Peyer's patch (tissue), 4 donors: ENCODE measurements at regions not wholly inside any gene's neighbourhood (a gene's known extent, or its start where the extent isn't known, plus 50 kb on each side); places are given as distances from the start of the nearest gene placed in this dataset.

Source experiments
- DNase-seq, 3 donors: peaks; one replicate each; pipeline ENCODE4 v3.0.0-alpha.2; 2017 to 2019
- H3K27ac ChIP-seq, 4 donors: fragments of 200-600 bp; sonication (generic); one replicate each; pipeline ENCODE4 v1.5.1; 2016 to 2019
- H3K27me3 ChIP-seq, 2 donors: fragments of 200-600 bp; sonication (generic); one replicate each; pipeline ENCODE4 v1.5.1; 2019
- H3K36me3 ChIP-seq, 3 donors: fragments of 200-600 bp; sonication (generic); one replicate each; pipeline ENCODE4 v1.5.1; 2016 to 2019
- H3K4me1 ChIP-seq, 4 donors: fragments of 200-600 bp; sonication (generic); one replicate each; pipeline ENCODE4 v1.5.1; 2016 to 2019
- H3K4me3 ChIP-seq, 4 donors: fragments of 200-600 bp; sonication (generic); 1 replicate in 3 of 4; 2 replicates in 1 of 4; pipeline ENCODE4 v1.5.1; 2016 to 2019; ENCODE audit warnings: mild to moderate bottlenecking in 1 of 4
- H3K9me3 ChIP-seq, 4 donors: fragments of 200-600 bp; sonication (generic); one replicate each; pipeline ENCODE4 v1.5.1; 2016 to 2019; ENCODE audit warnings: mild to moderate bottlenecking in 1 of 4
- POLR2A ChIP-seq, 2 donors: fragments of 450-650 bp; IDR thresholded peaks; one replicate each; pipeline ENCODE4 v1.5.1; 2017; ENCODE audit warnings: antibody characterized with exemption in 2 of 2, mild to moderate bottlenecking in 2 of 2, moderate library complexity in 2 of 2
- TF ChIP-seq, protein P1 (sequence below), 6 experiments: fragments of 450-650 bp in 4 of 6; fragments of 200-600 bp in 2 of 6; sonication (generic) in 1 of 6; IDR thresholded peaks; one replicate each; pipeline ENCODE4 v1.5.1; 2017 to 2019; ENCODE audit warnings: antibody characterized with exemption in 6 of 6, mild to moderate bottlenecking in 3 of 6, moderate library complexity in 1 of 6

DNA sequence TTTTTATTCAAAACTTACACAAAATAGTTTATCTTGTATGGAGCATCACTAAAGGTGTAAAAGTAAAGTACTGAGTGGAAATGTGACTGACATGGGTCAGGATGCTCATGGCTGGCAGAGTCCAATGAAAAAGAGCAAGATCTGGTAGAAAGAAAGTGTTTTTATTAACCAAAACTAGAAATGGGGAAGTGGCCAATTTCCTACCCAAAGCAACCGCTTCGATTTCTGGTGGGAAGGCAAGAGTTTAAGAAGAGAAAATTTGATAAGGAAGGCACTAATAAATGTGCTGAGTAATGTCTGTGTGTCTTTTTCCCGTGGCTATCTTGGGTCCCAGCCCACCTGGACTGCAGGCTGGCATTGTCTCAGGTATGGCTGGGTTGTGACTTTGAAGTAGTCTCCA, 277.7 kb downstream of the ANKRD7 start:
- Histone ChIP-seq H3K4me3 (no peak overlapping the region), H3K9me3 (no peaks in the 10 kb centered on the region), H3K27me3 (no peaks in the 10 kb centered on the region), H3K36me3 (no peaks in the 10 kb centered on the region), H3K27ac (no peak overlapping the region), H3K4me1 (no peaks in the 10 kb centered on the region)
- TF ChIP-seq POLR2A (IDR thresholded peaks at IDR 0.05): no peak
- TF ChIP-seq, protein P1, sequence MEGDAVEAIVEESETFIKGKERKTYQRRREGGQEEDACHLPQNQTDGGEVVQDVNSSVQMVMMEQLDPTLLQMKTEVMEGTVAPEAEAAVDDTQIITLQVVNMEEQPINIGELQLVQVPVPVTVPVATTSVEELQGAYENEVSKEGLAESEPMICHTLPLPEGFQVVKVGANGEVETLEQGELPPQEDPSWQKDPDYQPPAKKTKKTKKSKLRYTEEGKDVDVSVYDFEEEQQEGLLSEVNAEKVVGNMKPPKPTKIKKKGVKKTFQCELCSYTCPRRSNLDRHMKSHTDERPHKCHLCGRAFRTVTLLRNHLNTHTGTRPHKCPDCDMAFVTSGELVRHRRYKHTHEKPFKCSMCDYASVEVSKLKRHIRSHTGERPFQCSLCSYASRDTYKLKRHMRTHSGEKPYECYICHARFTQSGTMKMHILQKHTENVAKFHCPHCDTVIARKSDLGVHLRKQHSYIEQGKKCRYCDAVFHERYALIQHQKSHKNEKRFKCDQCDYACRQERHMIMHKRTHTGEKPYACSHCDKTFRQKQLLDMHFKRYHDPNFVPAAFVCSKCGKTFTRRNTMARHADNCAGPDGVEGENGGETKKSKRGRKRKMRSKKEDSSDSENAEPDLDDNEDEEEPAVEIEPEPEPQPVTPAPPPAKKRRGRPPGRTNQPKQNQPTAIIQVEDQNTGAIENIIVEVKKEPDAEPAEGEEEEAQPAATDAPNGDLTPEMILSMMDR (IDR thresholded peaks at IDR 0.05): no peak
- no peak for DNase-seq

DNA sequence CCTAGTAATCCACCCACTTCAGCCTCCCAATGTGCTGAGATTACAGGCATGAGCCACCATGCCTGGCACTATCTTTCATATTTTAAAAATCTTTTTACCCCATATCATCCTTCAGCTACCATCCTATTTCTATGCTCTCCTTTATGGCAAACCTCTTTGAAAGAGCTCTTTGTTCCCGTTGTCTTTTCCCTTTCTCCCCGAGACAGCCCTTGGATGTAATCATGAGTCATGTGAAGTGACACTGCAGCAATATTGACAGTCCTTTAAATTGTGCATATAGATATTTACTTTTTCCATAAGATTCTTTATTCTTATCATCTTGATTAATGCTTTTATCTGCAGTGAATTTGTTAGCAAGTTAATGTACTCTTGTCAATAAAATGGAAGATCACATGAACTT, 286.6 kb downstream of the ANKRD7 start:
- H3K27ac ChIP-seq: no peak overlapping the region
- no peak overlapping the region for H3K4me3 ChIP-seq
- no peak for TF ChIP-seq POLR2A (IDR thresholded peaks at IDR 0.05)
- TF ChIP-seq, protein P1 (IDR thresholded peaks at IDR 0.05): no peak
- no peak for DNase-seq
- H3K27me3 ChIP-seq: no peaks in the 10 kb centered on the region
- H3K36me3 ChIP-seq: no peaks in the 10 kb centered on the region
- no peaks in the 10 kb centered on the region for H3K9me3 ChIP-seq
- H3K4me1 ChIP-seq: no peaks in the 10 kb centered on the region

DNA sequence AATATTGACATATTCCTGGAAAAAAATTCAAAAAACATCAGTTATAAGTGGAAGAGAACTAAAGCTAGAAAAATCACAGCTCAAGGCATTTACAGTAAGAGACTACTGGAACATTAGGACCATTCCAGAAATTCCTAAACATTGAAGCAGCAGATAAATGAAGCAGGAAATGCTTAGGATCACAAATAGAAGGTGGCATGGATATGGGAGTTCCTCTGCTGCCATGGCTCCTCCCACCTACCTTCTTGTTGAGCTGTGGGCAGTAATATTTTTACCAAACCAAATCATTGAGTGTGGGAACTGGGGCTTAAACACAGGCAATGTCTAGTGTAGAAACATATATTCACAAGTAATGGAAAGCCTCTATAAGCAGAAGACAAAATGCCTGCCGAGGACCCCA, 292.8 kb downstream of the ANKRD7 start:
- TF ChIP-seq, protein P1 (IDR thresholded peaks at IDR 0.05): no peak
- no peak for TF ChIP-seq POLR2A (IDR thresholded peaks at IDR 0.05)
- Histone ChIP-seq H3K36me3 (no peaks in the 10 kb centered on the region), H3K4me3 (no peak overlapping the region), H3K27ac (no peak overlapping the region), H3K27me3 (no peaks in the 10 kb centered on the region), H3K9me3 (no peaks in the 10 kb centered on the region), H3K4me1 (no peaks in the 10 kb centered on the region)
- DNase-seq: no peak

DNA sequence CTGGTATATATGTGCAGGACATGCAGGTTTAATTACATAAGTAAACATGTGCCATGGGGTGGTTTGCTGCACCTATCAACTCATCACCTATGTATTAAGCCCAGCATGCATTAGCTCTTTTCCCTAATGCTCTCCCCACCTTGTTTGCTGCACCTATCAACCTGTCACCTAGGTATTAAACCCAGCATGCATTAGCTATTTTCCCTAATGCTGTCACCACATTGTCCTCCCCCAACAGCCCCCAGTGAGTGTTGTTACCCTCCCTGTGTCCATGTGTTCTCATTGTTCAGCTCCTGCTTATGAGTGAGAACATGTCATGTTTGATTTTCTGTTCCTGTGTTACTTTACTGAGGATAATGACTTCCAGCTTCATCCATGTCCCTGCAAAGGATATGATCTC, 300.5 kb downstream of the ANKRD7 start:
- TF ChIP-seq POLR2A (IDR thresholded peaks at IDR 0.05): no peak
- TF ChIP-seq, protein P1 (IDR thresholded peaks at IDR 0.05): no peak
- H3K36me3 ChIP-seq: no peaks in the 10 kb centered on the region
- DNase-seq: no peak

DNA sequence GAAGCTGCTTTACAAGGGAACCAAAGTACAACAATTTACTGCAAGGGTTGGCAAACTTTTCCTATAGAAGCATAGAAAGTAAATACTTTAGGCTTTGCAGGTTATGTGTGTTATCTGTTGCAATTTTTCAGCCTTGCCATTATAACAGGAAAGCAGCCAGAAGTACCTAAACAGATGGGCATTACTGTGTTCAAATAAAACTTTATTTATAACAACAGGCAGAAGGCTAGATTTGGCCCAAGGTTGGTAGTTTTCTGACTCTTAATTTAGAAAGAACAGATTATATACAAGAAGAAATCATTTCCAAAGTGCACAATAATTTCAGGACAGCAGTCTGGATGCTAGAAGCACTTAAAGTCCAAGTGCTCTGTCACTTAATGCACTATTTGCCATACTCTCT, 307.1 kb downstream of the ANKRD7 start:
- no peak for DNase-seq
- no peaks in the 10 kb centered on the region for H3K36me3 ChIP-seq
- H3K9me3 ChIP-seq: no peaks in the 10 kb centered on the region
- no peaks in the 10 kb centered on the region for H3K4me1 ChIP-seq
- no peak overlapping the region for H3K4me3 ChIP-seq
- H3K27me3 ChIP-seq: no peaks in the 10 kb centered on the region
- H3K27ac ChIP-seq: no peak overlapping the region
- TF ChIP-seq, protein P1 (IDR thresholded peaks at IDR 0.05): no peak
- no peak for TF ChIP-seq POLR2A (IDR thresholded peaks at IDR 0.05)

More for the DNA sequence above, 300.5 kb downstream of the ANKRD7 start:
- no peak overlapping the region for H3K27ac ChIP-seq
- H3K27me3 ChIP-seq: no peaks in the 10 kb centered on the region
- H3K4me1 ChIP-seq: no peaks in the 10 kb centered on the region
- no peak overlapping the region for H3K4me3 ChIP-seq
- no peaks in the 10 kb centered on the region for H3K9me3 ChIP-seq

DNA sequence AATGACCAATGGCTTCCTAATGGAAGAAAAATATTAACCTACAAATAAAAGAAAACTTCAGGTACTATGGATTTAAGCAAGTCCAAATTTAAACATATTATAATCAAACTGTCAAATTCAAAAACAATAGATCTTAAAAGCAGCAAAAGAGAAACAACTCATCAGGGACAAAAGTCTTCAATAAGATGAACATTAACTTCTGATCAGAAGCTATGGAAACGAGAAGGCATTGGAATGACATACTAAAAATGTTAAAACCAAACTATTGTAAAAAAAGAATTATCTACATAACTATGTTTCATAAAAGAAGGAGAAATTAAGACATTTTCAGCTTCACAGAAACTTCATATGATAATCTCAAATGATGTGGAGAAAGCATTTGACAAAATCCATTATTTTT, 334.7 kb downstream of the ANKRD7 start:
- H3K9me3 ChIP-seq: peaks cover 0 to 6% (median 0%) of the 10 kb centered on the region in 4 donors
- no peak overlapping the region for H3K27ac ChIP-seq
- TF ChIP-seq POLR2A (IDR thresholded peaks at IDR 0.05): no peak
- TF ChIP-seq, protein P1 (IDR thresholded peaks at IDR 0.05): no peak
- H3K27me3 ChIP-seq: no peaks in the 10 kb centered on the region
- H3K36me3 ChIP-seq: no peaks in the 10 kb centered on the region
- no peaks in the 10 kb centered on the region for H3K4me1 ChIP-seq
- H3K4me3 ChIP-seq: no peak overlapping the region
- no peak for DNase-seq
